ENCODE measurements at regions not wholly inside any gene's neighbourhood (a gene's known extent, or its start where the extent isn't known, plus 50 kb on each side); places are given as distances from the start of the nearest gene placed in this dataset.

- DNase-seq (ENCODE audit: low read depth in 2 of 2) = no peak
These were observed 867.3 kb downstream of the PCDH18 start for GRCh38 chr4:136664988-136665387.

GRCh38 chr4:136662539-136662938 lies 869.8 kb downstream of the PCDH18 start:
- no peak for DNase-seq (ENCODE audit: low read depth in 2 of 2)

GRCh38 chr4:136653640-136654406 lies 878.5 kb downstream of the PCDH18 start:
- DNase-seq (ENCODE audit: low read depth in 2 of 2) = no peak

GRCh38 chr4:136651932-136652331 lies 880.4 kb downstream of the PCDH18 start:
- no peak for DNase-seq (ENCODE audit: low read depth in 2 of 2)

- no peak for DNase-seq (ENCODE audit: low read depth in 2 of 2)
These were observed 881.0 kb downstream of the PCDH18 start for GRCh38 chr4:136651278-136651667.

- DNase-seq (ENCODE audit: low read depth in 2 of 2) = no peak
These were observed 881.6 kb downstream of the PCDH18 start for GRCh38 chr4:136650541-136651277.

GRCh38 chr4:136644279-136644678 lies 888.0 kb downstream of the PCDH18 start:
- DNase-seq (ENCODE audit: low read depth in 2 of 2) = no peak

GRCh38 chr4:136643416-136643815 lies 888.9 kb downstream of the PCDH18 start:
- no peak for DNase-seq (ENCODE audit: low read depth in 2 of 2)

- DNase-seq (ENCODE audit: low read depth in 2 of 2) = no peak
These were observed 895.1 kb downstream of the PCDH18 start for GRCh38 chr4:136637071-136637777.

GRCh38 chr4:136636155-136636554 lies 896.1 kb downstream of the PCDH18 start:
- no peak for DNase-seq (ENCODE audit: low read depth in 2 of 2)

GRCh38 chr4:136634121-136634520 lies 898.2 kb downstream of the PCDH18 start:
- no peak for DNase-seq (ENCODE audit: low read depth in 2 of 2)

GRCh38 chr4:136599890-136600289 lies 932.4 kb downstream of the PCDH18 start:
- no peak for DNase-seq (ENCODE audit: low read depth in 2 of 2)

- DNase-seq (ENCODE audit: low read depth in 2 of 2) = no peak
These were observed 941.9 kb downstream of the PCDH18 start for GRCh38 chr4:136590440-136590839.

- DNase-seq (ENCODE audit: low read depth in 2 of 2) = no peak
These were observed 948.7 kb downstream of the PCDH18 start for GRCh38 chr4:136583567-136583966.

GRCh38 chr4:136581119-136581518 lies 951.2 kb downstream of the PCDH18 start:
- DNase-seq (ENCODE audit: low read depth in 2 of 2) = no peak

GRCh38 chr4:136575146-136575545 lies 957.1 kb downstream of the PCDH18 start:
- no peak for DNase-seq (ENCODE audit: low read depth in 2 of 2)

GRCh38 chr4:136573460-136573859 lies 958.8 kb downstream of the PCDH18 start:
- no peak for DNase-seq (ENCODE audit: low read depth in 2 of 2)

- no peak for DNase-seq (ENCODE audit: low read depth in 2 of 2)
These were observed 961.0 kb downstream of the PCDH18 start for GRCh38 chr4:136571315-136571714.

GRCh38 chr4:136562834-136563233 lies 969.5 kb downstream of the PCDH18 start:
- DNase-seq (ENCODE audit: low read depth in 2 of 2) = no peak

- no peak for DNase-seq (ENCODE audit: low read depth in 2 of 2)
These were observed 973.3 kb downstream of the PCDH18 start for GRCh38 chr4:136558940-136559494.

- DNase-seq (ENCODE audit: low read depth in 2 of 2) = no peak
These were observed 974.9 kb downstream of the PCDH18 start for GRCh38 chr4:136557396-136557795.

GRCh38 chr4:136554033-136554432 lies 978.3 kb downstream of the PCDH18 start:
- no peak for DNase-seq (ENCODE audit: low read depth in 2 of 2)

Measured in stimulated activated CD4-positive, alpha-beta T cell treated with anti-CD3 and anti-CD28 coated beads, Interleukin-15, amount 100 ng/mL, for 48 hours (primary cell).